Neural cell (in vitro differentiated cells): ENCODE measurements at regions not wholly inside any gene's neighbourhood (a gene's known extent, or its start where the extent isn't known, plus 50 kb on each side); places are given as distances from the start of the nearest gene placed in this dataset.

ENCODE experiments used
- H2AFZ ChIP-seq: fragments of 200-600, 300-800 bp; sonication (generic), shearing (Covaris generic); 2 replicates; pipeline ENCODE4 v1.6.0; 2014; ENCODE audit warnings: low read depth, mild to moderate bottlenecking, antibody characterized with exemption, low read length, moderate library complexity
- H3F3A ChIP-seq: fragments of 200-600 bp; shearing (Covaris generic); 2 replicates; pipeline ENCODE4 v1.6.1; 2016; ENCODE audit warnings: mild to moderate bottlenecking, moderate library complexity, mixed read lengths, antibody characterized with exemption, low read length; ENCODE audit not compliant: insufficient read depth, poor library complexity, severe bottlenecking
- H3K27ac ChIP-seq: fragments of 200-600, 300-800 bp; sonication (generic), shearing (Covaris generic); 2 replicates; pipeline ENCODE4 v1.5.1; 2014; ENCODE audit warnings: mild to moderate bottlenecking, low read length, moderate library complexity
- H3K27me3 ChIP-seq: fragments of 300-800, 200-600 bp; sonication (generic), shearing (Covaris generic); 2 replicates; pipeline ENCODE4 v1.6.0; 2014; ENCODE audit warnings: mild to moderate bottlenecking, low read depth, low read length, moderate library complexity; ENCODE audit not compliant: insufficient read depth
- H3K36me3 ChIP-seq: fragments of 300-800, 200-600 bp; sonication (generic), shearing (Covaris generic); 2 replicates; pipeline ENCODE4 v1.5.1; 2014; ENCODE audit warnings: mild to moderate bottlenecking, antibody characterized with exemption, low read length, moderate library complexity; ENCODE audit not compliant: insufficient read depth
- H3K4me2 ChIP-seq: fragments of 300-800, 200-600 bp; sonication (generic), shearing (Covaris generic); 2 replicates; pipeline ENCODE4 v1.6.0; 2014; ENCODE audit warnings: mild to moderate bottlenecking, low read length
- H3K4me3 ChIP-seq: fragments of 300-800, 200-600 bp; sonication (generic), shearing (Covaris generic); 2 replicates; pipeline ENCODE4 v1.5.1; 2014; ENCODE audit warnings: mild to moderate bottlenecking, low read length, moderate library complexity
- H3K79me2 ChIP-seq: fragments of 200-600 bp; shearing (Covaris generic); replicated peaks from 2 replicates; pipeline ENCODE4 v1.6.0; 2014; ENCODE audit warnings: mild to moderate bottlenecking, low read length, moderate library complexity; ENCODE audit not compliant: insufficient read depth
- H3K9ac ChIP-seq: fragments of 300-800, 200-600 bp; sonication (generic), shearing (Covaris generic); 2 replicates; pipeline ENCODE4 v1.6.1; 2016; ENCODE audit warnings: mild to moderate bottlenecking, low read length, mixed read lengths
- H3K9me2 ChIP-seq: fragments of 200-600 bp; shearing (Covaris generic); 2 replicates; pipeline ENCODE4 v1.6.1; 2016; ENCODE audit warnings: mild to moderate bottlenecking, low read length, mixed read lengths; ENCODE audit not compliant: insufficient read depth
- H3K9me3 ChIP-seq: fragments of 200-600, 300-800 bp; sonication (generic), shearing (Covaris generic); 2 replicates; pipeline ENCODE4 v1.6.1; 2016; ENCODE audit warnings: mild to moderate bottlenecking, mixed run types, low read length, moderate library complexity, mixed read lengths
- H4K20me1 ChIP-seq: fragments of 200-600 bp; shearing (Covaris generic); 2 replicates; pipeline ENCODE4 v1.6.1; 2016; ENCODE audit warnings: mild to moderate bottlenecking, mixed run types; ENCODE audit not compliant: insufficient read depth
- CTCF ChIP-seq: fragments of 450-650 bp; IDR thresholded peaks from 2 replicates; pipeline ENCODE4 v1.5.1; 2014; ENCODE audit warnings: antibody characterized with exemption, mild to moderate bottlenecking, moderate library complexity; ENCODE audit not compliant: poor library complexity, severe bottlenecking
- EP300 ChIP-seq: fragments of 450-650 bp; conservative IDR thresholded peaks from 2 replicates; pipeline ENCODE4 v1.6.1; 2014; ENCODE audit warnings: antibody characterized with exemption, mild to moderate bottlenecking, moderate library complexity; ENCODE audit not compliant: poor library complexity, severe bottlenecking
- EZH2 ChIP-seq: fragments of 200-600, 300-800 bp; shearing (Covaris generic), sonication (generic); IDR thresholded peaks from 2 replicates; pipeline ENCODE4 v1.6.1; 2014; ENCODE audit warnings: antibody characterized with exemption, low read length, borderline replicate concordance, mild to moderate bottlenecking; ENCODE audit not compliant: insufficient read depth, poor library complexity, severe bottlenecking
- MXI1 ChIP-seq: fragments of 450-650 bp; conservative IDR thresholded peaks from 2 replicates; pipeline ENCODE4 v1.6.1; 2014; ENCODE audit warnings: antibody characterized with exemption, mild to moderate bottlenecking; ENCODE audit not compliant: poor library complexity, severe bottlenecking
- POLR2AphosphoS5 ChIP-seq: IDR thresholded peaks from 2 replicates; pipeline ENCODE4 v1.6.1; 2012
- RAD21 ChIP-seq: fragments of 450-650 bp; conservative IDR thresholded peaks from 2 replicates; pipeline ENCODE4 v1.6.1; 2014; ENCODE audit warnings: antibody characterized with exemption, mild to moderate bottlenecking, moderate library complexity
- SMC3 ChIP-seq: fragments of 450-650 bp; conservative IDR thresholded peaks from 2 replicates; pipeline ENCODE4 v1.6.1; 2014; ENCODE audit warnings: antibody characterized with exemption, mild to moderate bottlenecking, moderate library complexity; ENCODE audit not compliant: poor library complexity
- TAF1 ChIP-seq: IDR thresholded peaks from 2 replicates; pipeline ENCODE4 v1.6.1; 2012; ENCODE audit warnings: low read depth

- Histone ChIP-seq H3K9me3 (no peaks in the 10 kb centered on the region), H4K20me1 (no peaks in the 10 kb centered on the region), H3K27me3 (no peaks in the 10 kb centered on the region), H2AFZ (no peak overlapping the region), H3K4me3 (no peak overlapping the region), H3K36me3 (no peaks in the 10 kb centered on the region), H3K9ac (no peak overlapping the region), H3K27ac (no peak overlapping the region), H3K4me2 (no peak overlapping the region), H3K9me2 (no peaks in the 10 kb centered on the region), H3F3A (no peaks in the 10 kb centered on the region), H3K79me2 (no peaks in the 10 kb centered on the region)
- TF ChIP-seq SMC3, result no peak
- no peak for TF ChIP-seq RAD21
- TF ChIP-seq TAF1, result no peak
- TF ChIP-seq CTCF, result no peak
- TF ChIP-seq EZH2, result no peak
- no peak for TF ChIP-seq POLR2AphosphoS5
Measured at GRCh38 chrX:46308110-46308509, 237.1 kb downstream of the ZNF674 start.

GRCh38 chrX:46306103-46306502 is 239.1 kb downstream of the ZNF674 start:
- H3K36me3 ChIP-seq, result no peaks in the 10 kb centered on the region

GRCh38 chrX:46305431-46305830 is 239.8 kb downstream of the ZNF674 start:
- no peaks in the 10 kb centered on the region for H3K9me3 ChIP-seq
- no peaks in the 10 kb centered on the region for H3K9me2 ChIP-seq
- no peaks in the 10 kb centered on the region for H4K20me1 ChIP-seq
- H2AFZ ChIP-seq, result no peak overlapping the region
- H3K27ac ChIP-seq, result no peak overlapping the region
- no peak overlapping the region for H3K4me2 ChIP-seq
- no peaks in the 10 kb centered on the region for H3K27me3 ChIP-seq
- H3K36me3 ChIP-seq, result no peaks in the 10 kb centered on the region
- H3F3A ChIP-seq, result no peaks in the 10 kb centered on the region
- no peak overlapping the region for H3K9ac ChIP-seq
- H3K4me3 ChIP-seq, result no peak overlapping the region
- H3K79me2 ChIP-seq, result no peaks in the 10 kb centered on the region
- TF ChIP-seq MXI1 (no peak), TAF1 (no peak), RAD21 (no peak), CTCF (no peak), EP300 (no peak), EZH2 (no peak), POLR2AphosphoS5 (no peak)

More at GRCh38 chrX:46306103-46306502, 239.1 kb downstream of the ZNF674 start:
- Histone ChIP-seq H2AFZ (no peak overlapping the region), H3K4me3 (no peak overlapping the region), H3K4me2 (no peak overlapping the region), H3F3A (no peaks in the 10 kb centered on the region), H3K79me2 (no peaks in the 10 kb centered on the region), H3K9me3 (no peaks in the 10 kb centered on the region), H3K27ac (no peak overlapping the region), H3K27me3 (no peaks in the 10 kb centered on the region), H3K9me2 (no peaks in the 10 kb centered on the region), H3K9ac (no peak overlapping the region), H4K20me1 (no peaks in the 10 kb centered on the region)
- TF ChIP-seq TAF1, result no peak
- TF ChIP-seq POLR2AphosphoS5, result no peak
- TF ChIP-seq MXI1, result no peak
- TF ChIP-seq EP300, result no peak
- no peak for TF ChIP-seq RAD21
- no peak for TF ChIP-seq SMC3
- TF ChIP-seq CTCF, result no peak
- no peak for TF ChIP-seq EZH2
